HG03060 (cell line): ENCODE measurements at regions not wholly inside any gene's neighbourhood (a gene's known extent, or its start where the extent isn't known, plus 50 kb on each side); places are given as distances from the start of the nearest gene placed in this dataset.

Experiments
- ATAC-seq: cut with Tn5 transposase; IDR thresholded peaks from one replicate; pipeline ENCODE4 v1.9.1; 2021; ENCODE audit warnings: low read depth, moderate number of reproducible peaks; ENCODE audit not compliant: unreplicated experiment

- ATAC-seq, result no peak
Observed at GRCh38 chr2:13005761-13006335, 289.1 kb downstream of the TRIB2 start.

DNA sequence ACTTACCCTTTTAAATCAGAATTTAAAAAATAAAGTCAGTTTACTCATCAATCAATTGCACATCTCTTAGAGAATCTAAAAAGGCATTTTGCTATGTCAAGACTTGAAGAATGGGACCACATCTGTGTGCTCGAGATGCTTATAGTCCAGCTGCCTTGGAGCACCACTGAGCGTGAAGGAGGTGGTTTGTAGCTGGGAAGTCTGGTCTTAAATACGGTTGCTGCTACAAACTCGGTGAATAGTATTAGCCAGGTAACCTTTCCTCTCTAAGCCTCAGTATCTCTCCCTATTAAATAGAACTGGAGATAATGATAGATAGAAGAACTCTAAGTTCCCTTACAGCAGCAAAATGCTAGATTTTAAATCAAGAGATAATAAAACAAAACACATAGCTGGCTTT, 289.7 kb downstream of the TRIB2 start:
- ATAC-seq, result no peak

DNA sequence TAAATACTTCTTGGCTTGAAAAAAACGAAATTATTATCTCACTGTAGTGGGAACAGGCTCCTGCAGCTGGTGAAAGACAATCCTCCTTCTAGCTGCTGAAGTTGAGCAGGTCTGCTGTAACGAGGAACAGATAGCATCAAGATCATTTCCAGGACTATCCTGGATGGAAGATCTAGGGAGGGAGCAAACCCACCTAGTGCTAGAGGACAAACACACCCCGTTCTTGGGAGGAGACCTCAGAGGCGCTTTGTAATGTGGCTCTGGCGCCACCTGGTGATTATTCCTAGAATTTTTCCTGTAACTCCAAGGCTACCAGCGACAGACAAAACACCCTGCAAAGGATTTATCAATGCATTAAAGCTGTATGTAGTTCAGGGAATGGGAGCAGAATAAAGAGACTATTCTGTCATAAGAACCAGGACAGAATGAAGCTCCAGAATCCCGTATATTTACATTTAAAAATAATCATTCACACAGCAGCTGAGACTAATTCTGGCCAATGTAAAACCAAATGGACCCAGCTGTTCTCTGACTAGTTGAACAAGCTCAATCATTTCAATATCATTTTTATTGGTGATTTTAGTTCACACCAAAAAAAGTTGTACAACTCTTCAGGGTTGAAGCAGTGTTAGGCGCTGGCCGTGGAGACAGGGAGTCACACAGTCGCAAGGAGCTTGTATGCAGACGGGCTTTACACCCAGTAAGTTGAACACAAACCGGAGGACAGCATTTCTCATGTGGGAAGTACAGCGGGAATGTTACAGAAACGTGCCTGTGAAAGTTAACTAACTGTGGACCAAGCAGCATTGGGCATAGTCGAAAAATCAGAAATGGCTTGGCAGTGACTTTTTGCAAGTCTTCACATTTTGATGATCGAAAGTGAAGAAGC, 290.3 kb downstream of the TRIB2 start:
- ATAC-seq, result peak; percentile 57

DNA sequence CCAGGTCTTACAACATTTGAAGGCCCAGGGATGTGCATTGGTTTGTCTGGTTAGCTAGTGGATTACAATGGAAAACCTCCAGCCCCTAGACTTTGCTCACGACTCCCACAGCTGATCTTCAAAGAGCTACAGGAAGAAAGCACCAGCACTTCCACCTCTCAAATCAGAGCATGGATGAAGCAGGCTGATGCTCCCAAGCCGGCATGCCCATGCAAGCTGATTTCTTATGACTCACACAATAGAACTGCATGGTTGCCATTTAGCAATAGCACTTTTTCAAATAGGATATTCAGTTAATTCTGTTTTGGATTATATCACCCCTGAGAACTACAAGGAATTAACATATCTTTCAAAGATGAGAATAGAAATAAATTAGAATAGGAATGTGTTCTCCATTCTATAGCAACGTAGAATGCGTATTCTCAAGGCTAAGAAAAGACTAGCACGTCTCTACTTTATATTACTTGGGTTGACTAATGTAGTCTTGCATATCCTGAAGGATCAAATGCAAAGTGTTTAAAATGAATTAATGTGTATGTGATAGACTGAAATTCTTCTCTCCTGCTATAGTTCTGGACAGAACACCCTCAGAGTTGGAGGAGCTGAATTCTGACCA, 292.4 kb downstream of the TRIB2 start:
- no peak for ATAC-seq

- no peak for ATAC-seq
Observed at GRCh38 chr2:13010283-13010682, 293.5 kb downstream of the TRIB2 start.

DNA sequence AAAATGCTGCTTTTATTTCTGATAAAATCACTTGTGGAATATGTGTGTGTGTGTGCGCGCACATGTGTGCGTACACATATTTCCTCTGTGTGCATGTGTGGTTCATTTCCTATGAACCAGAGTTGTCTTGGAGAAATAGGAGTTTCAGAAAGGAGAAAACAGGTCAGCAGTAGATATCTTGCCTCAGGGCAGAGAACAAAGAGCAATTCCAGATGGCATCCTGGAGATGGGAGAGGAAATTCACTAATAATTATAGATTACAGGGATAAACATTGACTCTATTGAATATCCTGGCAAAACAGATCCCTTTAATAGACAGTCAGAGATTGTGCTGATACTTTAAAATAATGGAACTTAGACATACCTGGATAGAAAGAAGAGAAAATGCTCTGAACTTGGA, 298.0 kb downstream of the TRIB2 start:
- no peak for ATAC-seq

GRCh38 chr2:13015532-13016320, 299.0 kb downstream of the TRIB2 start:
- no peak for ATAC-seq

DNA sequence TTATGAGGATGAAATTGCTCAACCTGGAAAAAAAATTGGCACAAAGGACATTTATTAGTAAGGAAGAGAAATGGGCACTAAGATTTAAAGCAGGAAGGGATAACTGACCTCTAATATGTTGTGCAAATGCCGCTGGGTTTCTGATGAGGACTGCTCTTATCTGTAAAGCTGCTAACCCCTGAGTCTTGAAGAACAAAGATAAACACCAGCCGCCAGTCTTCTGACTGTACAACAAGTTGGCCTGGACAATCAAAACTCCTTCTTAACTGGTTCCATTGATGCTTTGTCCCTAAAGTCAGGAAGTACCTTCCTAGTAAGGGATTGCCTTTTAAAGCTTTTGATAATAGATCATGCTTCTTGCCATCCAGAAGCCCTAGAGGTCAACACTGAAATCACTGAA, 301.8 kb downstream of the TRIB2 start:
- ATAC-seq, result no peak

DNA sequence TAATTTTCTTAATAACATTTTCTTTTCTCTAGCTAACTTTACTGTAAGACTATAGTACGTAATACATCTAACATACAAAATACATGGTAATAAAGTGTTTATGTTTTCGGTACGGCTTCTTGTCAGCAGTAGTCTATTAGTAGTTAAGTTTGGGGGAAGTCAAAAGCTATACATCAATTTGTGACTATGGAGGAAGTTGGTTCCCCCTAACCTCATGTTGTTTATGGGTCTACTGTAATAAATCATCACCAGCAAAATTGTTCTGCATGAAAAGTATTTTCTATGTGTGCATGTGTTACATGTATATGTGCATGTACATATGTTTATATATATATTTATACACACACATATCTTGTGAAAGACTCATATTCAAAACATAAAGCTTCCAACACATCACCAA, 303.0 kb downstream of the TRIB2 start:
- ATAC-seq, result no peak

DNA sequence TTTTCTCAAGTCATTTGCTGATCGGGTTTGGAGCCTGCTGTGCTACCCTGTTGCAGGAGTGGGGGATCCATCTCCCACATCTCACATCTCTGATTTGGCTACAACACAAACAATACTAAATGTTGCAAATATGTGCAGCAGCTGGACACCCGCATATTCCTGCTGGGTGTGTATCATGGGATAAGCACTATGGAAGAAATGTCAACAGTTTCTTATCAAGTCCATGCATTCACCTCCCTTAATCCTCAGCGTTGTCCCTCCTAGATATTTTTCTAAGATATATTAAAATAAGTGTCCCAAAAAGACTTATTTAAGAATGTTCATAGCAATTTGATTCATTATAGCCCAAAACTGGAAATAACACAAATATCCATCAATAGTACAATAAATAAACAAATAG, 303.7 kb downstream of the TRIB2 start:
- no peak for ATAC-seq

DNA sequence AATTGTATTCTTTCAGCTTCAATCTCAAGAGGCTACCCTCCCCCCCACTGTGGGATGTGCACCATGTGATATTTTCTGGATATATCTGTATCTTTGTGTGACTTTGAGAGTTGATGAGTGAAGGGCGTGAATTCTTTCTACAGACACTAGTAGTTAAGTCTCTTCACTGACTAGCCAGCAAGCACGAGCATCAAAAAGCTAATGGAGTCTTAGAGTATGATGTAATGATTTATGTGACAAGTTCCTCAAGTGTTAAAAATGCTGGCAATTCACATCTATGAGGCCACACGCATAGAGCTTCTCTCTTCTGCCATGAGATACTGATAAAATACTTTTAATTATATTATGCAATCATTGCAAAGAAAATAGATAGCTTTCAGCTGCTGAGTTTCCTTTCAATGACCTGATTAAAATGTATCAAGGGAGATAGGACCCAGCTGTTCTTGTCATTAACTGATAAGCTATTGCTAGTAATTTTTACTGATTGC, 304.8 kb downstream of the TRIB2 start:
- no peak for ATAC-seq

DNA sequence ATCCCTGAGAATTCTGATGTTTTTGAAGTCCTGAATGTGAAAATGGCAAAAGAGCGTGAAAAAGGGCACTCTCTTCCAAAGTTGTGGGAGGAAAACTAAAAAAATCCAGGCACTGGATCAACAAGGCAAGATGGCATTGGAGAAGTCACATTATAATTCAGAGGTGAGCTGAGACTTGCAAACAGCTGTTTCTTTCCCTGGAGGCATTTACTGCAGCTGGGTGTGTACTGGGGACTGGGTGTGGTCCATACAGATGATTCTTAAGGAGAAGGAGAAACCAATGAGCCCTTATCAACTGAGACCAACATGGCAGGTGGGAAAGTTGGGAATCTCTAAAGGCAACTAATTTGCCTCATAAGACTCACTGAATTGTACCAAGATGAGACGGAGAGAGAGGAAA, 313.9 kb downstream of the TRIB2 start:
- ATAC-seq, result no peak

DNA sequence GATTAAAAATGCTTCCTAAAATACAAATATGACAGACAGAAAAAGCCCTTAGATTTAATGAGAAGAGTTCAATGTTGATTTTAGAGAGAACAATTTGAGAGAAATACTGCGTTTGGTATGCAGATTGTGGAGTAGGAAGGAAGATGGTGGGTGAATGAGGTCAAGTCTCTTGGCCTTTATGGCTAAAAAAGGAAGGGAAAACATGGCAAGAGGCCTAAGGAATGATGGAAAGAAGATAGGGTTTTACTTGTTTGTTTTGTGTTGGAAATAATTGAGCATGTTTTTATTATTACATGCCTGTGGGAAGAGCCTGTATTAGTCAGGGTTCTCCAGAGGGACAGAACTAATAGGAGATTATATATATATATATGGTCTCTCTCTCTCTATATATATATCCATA, 318.1 kb downstream of the TRIB2 start:
- ATAC-seq, result no peak

DNA sequence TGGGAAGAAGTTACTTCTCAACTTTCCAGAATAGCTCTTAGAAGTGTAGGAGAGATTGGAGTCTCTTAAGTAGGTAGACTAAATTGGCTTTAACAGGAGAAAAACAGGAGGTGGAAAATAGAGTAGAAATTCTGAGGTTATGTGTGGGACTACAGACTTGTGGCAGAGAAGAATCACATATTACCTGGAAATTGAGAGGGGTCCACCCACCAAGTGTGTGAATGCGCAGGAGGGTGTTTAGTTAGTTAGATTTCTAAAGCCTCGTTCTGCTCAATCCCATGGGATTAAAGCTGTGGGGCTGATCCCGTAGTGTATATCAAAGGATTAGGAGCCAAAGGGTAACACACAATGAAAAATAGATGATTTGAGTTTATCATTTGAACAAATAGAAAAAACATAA, 319.1 kb downstream of the TRIB2 start:
- ATAC-seq, result no peak

GRCh38 chr2:13040043-13040442, 323.3 kb downstream of the TRIB2 start:
- ATAC-seq, result no peak

GRCh38 chr2:13046557-13047165, 329.9 kb downstream of the TRIB2 start:
- no peak for ATAC-seq

- no peak for ATAC-seq
Observed at GRCh38 chr2:13050764-13051163, 334.0 kb downstream of the TRIB2 start.

GRCh38 chr2:13052547-13052946, 335.8 kb downstream of the TRIB2 start:
- ATAC-seq, result no peak

DNA sequence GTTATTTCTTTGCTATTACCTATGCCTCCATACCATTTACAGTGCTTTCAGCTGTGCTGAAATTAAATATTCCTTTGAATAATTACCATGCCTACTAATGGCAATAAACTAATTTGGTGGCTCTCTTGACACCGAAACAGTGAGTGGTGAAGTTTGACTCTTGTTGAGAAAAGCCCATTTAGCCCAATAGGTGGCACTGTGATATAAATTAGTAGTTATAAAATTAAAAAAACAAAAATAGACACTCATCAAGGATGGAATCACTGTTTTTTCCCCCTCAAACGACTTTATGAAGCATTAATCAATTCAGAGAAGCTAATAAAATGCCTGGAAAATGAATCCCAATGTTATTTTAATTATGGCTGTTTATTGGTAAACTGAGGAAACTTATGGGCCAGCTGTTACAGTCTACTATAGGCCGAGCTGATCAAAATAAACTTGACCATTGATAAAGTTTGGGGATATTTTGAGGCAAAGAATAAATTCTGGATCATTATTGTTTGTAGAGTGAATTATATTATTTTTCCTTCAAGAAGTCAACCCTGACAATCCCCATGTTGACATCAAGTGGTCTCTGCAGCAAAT, 339.6 kb downstream of the TRIB2 start:
- ATAC-seq, result no peak

DNA sequence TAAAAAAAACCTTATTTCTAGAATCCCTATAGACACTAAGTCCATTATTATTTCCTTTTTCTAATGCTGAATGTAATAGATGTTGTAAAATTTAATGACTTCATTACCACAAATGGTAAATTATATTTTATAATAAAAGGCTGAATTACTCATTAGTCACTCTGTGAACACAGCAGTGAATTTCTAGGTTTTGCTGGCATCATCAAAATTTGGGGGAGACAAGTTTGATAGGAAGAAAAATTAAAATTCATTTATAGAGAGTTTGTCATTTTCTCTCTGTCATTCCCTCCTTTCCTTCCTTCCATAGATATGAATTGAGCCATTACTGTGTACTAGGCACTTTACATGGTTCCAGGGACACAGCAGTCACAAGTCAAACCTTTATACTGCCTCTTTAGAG, 340.9 kb downstream of the TRIB2 start:
- ATAC-seq, result no peak
